HL-60/S4 (cell line): ENCODE measurements at regions not wholly inside any gene's neighbourhood (a gene's known extent, or its start where the extent isn't known, plus 50 kb on each side); places are given as distances from the start of the nearest gene placed in this dataset.
"Not testable (repeated sequence)": the region's sequence is repeated elsewhere in the genome, so short reads cannot be mapped to it uniquely, and the experiment has no call there.

ENCODE experiments used
- in situ Hi-C: fragments of 300-500 bp; cut with MboI; formaldehyde crosslinking; loops from 2 replicates; pipeline ENCODE4 v1.14.3; 2022; ENCODE audit warnings: low sequenced_read_pairs

DNA sequence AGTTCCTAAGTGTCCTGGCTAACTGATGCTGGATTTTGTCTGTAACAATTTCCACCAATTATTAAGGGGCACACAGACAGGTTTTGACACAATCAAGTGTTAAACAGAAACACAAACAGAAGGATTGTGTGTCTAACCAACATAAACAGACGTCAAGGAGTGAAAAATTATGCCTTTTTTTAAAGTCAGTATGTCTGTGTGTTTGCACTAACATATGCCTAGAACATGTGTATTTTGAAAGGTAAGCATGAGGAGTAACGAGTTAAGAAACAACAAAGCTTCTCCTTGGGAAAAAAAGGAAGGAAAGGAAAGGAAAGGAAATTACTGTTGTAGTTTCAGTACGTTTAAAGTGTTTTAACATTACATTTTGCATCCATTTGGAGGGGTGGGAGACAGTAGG is 466.3 kb upstream of the ID4 start:
- in situ Hi-C loops, result no loop called here

DNA sequence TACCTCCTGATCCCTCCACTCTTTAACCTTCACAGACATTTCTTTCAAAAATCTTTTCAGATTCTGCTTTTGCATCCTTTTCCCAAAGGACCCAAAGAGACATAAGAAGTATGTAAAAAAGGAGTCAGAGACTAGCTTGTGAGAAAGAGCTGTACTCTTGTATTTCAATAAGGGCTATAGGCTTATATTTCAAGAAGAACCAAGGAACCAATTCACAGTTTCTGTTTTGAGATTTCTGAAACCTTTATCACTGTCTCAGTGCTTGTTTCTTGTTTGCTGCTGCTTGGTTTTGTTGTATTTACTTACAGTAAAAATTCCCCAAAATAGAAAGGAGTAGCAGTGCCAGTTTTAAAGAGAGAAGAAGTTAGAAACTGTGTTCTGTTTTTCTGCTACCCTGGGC is 461.6 kb upstream of the ID4 start:
- in situ Hi-C loops, result no loop called here

DNA sequence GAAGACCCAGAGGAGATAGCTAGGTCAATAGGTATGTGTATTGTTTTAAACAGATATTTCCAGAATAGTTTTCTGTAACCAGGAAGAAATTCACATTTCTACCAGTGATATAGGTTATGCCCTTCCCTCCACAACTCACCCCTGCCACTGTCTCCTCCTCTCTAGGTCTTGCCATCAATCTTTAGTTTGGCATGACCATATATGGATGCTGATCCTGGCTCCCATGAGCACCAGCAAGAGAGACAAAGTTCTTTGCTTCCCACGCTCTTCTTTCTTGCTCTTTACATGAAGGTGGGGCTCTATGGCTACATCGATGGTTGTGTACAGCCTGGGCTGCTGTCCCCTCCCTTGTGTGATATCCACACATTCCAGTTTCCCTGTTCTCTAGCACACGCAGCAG is 459.4 kb upstream of the ID4 start:
- in situ Hi-C loops, result no loop called here

DNA sequence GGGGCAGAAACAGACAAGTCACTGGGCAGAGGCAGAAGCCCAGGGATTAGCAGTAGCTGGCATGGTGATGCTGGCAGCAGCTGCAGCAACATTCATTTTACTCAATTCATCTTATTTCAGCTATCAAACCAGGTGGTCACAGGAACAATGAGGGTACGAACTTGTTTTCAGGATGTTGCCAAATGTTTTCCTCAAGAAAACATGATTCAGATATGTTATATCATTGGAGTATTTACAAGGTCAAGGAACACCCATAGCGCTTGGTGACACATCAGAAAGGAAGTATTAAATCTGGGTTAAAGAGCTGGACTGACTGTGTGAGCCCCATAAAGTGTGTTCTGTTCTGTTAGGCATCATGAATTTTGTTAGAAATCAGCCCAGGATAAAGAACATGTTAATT is 456.9 kb upstream of the ID4 start:
- in situ Hi-C loops, result no loop called here

DNA sequence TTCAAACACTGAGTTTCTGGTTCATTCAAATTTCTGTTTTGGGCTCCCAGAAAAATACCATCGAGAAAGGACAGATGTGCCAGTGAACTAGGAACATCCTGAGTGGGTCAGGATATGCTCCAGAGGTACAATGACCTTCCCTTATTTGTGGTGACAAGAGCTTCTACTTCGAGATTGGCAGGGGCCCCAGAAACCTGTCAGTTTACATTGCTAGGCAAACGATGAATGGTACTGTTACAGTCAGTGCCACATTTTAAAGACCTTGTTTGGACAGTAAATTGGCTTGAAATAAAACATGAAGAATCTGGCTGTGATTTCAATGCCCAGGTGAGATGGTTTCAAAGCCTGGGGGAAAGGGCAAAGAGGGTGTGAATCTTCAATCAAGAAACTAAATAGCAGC is 454.5 kb upstream of the ID4 start:
- in situ Hi-C loops, result no loop called here

DNA sequence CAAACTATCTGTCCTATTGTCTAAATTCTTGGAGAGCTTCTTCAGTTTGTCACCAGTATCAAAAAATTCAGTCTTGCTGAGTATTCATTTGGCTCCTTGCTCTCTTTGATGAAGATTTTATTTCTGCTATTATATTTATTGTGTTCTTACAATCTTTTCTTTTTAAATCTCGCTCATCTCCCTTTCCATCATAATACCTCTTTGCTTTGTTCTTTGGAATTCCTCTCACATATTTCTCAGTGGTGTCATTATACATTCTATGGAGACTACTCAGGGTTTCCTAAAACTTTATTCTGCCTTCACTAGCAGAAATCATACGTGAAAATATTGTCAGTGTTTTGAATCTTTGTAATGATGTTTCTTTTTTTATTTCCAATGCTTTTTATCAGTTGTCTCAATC is 445.2 kb upstream of the ID4 start:
- in situ Hi-C loops, result no loop called here

DNA sequence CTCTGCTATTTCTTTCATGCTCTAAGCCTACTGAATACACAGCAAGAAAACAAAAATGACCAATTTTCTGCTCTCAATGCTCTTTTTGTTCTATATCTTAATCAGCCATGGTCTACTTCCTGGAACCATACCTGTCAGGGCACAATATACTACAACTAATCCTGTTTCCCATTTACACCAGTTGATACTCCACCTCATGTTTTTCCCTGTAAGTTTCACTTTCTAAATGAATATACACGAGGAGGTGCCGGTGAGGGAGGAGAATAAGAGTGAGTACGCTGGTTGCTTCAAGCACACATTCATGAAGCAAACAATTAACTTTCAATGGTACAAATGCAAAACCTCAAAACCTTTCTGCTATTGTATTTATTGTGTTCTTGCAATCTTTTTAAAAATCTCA is 443.1 kb upstream of the ID4 start:
- in situ Hi-C loops, result no loop called here

DNA sequence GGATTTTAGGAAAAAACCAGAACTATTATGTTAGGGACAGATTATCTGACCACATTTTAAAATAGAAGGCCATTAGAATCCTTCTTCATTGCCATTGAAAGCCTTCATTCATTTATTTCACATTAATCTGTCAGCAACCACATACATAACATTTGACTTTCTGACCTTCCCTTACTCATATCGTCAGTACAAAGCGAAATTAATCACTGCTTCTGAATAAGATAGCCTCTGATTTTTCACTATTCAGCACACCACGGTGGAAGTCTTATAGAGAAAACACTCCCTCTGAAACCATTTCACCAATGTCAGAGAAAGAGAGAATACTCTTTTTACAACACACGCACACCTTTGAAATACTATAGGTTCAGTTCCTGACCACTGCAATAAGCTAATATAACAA is 442.5 kb upstream of the ID4 start:
- in situ Hi-C loops, result no loop called here

DNA sequence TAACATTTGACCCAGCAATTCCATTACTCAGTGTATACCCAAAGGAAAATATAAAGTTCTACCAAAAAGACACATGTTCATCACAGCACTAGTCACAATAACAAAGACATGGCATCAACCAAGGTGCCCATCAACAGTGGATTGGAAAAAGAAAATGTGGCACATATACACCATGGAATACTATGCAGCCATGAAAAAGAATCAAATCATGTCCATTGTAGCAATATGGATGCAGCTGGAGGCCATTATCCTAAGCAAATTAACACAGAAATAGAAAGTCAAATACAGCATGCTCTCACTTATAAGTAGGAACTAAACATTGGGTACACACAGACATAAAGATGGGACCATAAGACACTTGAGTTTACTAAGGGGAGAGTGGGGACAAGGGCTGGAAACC is 441.9 kb upstream of the ID4 start:
- in situ Hi-C loops, result no loop called here

DNA sequence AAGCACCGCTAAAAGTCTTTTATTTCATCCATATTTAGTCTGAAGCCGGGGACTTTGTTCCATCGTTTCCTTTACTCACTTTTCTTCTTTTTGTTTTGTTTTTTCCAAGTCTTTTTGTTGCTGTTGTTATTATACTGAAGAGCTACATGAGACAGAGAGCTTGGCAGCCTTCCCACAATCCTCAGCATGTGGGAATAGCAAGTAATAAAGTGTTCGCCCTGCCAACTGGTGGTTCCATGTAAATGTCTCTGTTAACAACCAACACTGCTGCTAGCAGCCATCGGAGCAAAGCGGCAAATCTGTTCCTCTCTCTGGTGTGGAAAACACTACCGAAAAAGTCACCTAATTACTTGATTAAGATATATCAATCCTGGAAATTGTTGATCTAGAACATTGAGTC is 437.8 kb upstream of the ID4 start:
- in situ Hi-C loops, result no loop called here

DNA sequence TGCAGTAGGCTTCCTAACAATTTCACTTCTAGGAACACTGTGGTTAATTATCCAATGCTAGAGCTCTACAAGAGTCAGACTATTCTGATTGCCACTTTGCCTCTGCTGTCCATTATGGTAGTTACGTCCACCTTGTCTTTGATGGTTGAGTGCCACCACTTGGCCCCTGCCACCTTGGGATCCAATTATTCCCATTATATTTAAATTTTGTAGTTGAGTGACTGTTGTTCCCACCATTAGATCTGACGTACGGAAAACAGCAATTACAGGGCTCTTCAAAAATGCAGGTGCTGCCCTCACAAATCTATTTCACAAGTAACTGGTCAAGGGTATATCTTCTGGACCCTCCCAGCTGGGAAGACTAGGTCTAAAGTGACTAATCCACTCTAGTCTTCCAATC is 432.3 kb upstream of the ID4 start:
- in situ Hi-C loops, result not testable (repeated sequence)

DNA sequence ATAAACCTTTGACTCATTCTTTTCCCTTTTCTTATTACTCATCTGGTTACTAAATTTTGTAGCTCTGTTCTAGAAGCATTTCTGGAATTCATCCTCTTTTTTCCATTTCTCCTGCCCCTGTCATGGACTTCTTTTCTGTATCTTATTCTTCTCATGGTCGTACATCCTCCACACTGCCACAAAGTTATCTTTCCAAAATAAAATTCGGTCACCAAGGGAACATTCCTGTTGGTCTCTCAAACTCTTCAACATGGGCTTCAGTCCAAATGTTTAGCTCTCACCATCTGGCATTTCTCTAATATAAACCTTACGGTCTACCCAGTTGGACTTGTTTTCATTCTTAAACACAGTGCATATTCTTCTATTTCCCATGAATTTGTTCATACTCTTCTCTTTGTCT is 428.8 kb upstream of the ID4 start:
- in situ Hi-C loops, result no loop called here

DNA sequence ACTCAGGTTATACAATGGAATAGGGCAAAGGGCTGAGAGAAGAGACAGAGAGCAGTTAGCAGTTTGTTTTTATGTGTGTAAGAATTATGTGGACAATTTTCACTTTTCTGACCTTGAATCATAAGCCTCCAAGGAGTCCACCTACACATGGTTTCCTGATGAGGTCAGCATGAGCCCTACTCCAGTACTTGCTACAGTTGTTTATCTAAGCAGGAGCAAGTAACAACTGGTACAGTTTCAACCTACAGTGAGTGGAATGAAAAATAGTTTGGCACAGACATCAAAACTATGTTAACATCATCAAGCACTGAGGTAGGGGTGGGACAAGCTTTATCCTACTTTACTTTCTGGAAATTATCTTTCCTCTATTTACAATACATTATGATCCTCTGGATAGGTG is 426.7 kb upstream of the ID4 start:
- in situ Hi-C loops, result no loop called here

DNA sequence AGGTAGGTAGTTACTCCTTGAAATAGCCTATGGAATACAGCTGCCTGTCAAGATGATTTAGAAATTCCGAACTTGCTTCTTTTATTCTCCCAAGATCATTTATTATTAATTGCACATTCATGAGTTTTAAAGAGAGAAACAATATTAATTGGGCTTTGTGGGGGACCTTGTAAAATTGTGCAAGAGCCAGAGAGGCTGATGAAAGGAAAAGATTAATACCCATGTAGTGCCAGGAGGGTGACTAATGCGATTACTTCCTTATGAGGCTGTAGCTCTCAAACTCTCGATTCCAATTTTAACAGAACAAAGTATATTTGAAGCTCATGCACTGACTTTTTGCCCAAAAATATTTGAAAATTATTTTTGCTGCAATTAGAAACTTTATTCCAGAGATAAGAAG is 423.8 kb upstream of the ID4 start:
- in situ Hi-C loops, result no loop called here

DNA sequence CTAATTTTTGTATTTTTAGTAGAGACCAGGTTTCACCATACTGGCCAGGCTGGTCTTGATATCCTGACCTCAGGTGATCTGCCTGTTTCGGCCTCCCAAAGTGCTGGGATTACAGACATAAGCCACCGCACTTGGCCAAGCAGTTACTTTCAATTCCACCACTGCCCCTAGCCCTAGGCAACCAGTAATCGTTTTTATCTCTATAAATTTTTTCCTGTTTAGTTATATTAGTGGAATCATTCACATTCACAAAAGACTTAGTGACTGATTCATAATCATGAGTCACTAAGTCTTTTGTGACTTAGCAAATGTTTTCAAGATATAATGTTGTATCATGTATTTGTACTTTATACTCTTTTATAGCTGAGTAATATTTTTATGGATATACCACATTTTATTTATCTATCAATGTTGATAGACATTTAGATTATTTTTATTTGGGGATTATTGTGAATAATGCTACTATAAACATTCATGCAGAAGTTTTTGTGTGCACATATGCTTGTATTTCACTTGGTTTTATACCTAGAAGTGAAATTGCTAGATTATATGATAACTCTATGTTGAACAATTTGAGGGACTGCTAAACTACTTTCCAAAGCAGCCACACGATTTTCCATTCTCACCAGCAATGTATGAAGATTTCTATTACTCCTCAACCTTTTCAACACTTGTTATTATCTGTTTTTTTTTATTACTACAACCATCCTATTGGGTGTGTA is 421.4 kb upstream of the ID4 start:
- in situ Hi-C loops, result no loop called here

DNA sequence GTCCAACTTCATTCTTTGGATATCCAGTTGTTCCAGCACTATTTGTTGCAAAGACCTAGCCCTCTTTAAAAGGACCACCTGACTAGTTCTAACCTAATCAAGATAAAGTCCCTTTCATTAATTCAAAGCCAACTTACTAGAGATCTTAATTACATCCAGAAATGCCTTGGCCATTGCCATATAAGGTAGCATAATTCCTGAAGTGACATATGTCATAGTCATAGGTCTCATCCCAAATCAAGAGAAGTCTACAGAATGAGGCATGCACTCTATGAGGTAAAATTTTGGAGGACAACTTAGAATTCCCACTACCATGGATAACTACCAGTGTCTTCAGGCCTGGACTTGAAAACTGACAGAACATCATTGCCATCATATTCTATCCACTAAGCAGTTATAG is 420.4 kb upstream of the ID4 start:
- in situ Hi-C loops, result no loop called here

DNA sequence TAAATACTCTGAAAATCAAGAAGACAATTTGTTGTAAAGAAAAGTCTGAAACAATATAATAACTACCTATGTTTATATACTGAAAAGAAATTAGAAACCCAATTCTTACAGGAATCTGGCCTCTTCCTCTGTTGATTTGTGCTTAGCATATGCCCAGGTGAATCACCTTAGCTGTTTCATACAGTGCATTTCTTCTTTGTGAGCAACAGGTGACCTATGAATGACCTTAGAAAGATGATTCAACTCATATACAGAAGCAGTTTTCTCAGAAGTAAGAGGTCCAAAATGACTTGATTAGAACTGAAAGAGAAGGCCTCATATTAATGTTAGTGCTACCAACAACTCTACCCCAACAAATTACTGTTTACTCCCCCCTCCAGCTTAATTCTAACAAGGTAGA is 419.5 kb upstream of the ID4 start:
- in situ Hi-C loops, result no loop called here

DNA sequence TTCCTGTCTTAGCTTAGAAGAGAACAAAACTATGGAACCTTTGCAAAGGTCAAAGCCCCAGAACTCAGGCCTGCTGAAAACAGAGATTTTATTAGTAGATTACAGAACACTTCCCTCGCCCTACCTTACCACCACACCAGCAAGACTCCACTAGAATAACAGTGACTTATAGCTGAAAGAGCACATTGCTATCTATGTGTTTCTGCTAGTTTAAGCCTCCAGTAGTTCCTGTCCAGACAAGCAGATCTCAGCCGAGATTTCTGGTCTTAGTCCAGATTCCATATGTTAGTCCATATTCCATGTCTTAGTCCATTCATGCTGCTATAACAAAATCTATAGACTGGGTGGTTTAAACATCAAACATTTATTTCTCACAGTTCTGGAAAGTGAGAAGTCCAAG is 412.3 kb upstream of the ID4 start:
- in situ Hi-C loops, result no loop called here

DNA sequence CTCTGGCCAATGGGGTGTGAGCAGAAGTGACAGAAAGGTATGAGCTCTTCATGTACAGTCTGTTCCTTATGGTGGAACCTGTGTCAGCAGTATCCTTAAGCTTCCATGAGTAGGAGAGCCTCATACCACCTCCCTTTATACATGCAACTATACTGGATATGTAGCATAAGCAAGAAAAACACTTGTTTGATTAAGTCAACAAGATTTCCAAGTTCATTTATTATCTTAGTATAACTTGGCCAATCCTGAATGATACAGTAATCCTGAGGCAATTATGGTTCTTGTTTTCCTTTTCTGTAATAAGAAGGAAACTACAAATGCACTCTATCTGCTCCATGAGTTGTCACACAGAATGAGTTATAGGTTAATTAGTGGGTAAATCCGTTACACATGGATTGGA is 409.6 kb upstream of the ID4 start:
- in situ Hi-C loops, result no loop called here

DNA sequence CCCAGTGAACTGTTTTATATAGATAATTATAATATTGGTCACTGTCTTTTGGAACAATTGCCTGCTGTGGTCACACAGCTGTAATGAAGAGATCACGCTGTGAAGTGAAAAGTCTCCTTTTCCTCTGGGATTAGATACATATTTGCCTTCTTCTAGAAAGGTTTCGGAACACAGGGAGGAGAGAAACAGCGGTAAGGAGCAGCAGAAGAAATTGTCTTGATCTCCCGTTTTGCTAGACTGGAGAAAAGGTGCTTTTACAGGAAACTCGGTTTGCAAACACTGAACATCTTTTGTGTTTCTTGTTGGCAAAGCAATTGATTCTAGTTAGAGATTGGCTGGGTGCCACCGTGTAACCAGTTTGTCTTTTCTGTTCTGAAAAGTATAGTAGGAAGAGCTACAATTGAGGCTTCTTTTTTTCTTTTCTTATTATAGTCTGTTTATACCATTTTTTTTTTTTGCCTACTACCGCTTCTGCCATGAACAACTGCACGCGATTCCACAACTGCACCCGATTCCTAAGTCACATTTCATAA is 404.1 kb upstream of the ID4 start:
- in situ Hi-C loops, result no loop called here

DNA sequence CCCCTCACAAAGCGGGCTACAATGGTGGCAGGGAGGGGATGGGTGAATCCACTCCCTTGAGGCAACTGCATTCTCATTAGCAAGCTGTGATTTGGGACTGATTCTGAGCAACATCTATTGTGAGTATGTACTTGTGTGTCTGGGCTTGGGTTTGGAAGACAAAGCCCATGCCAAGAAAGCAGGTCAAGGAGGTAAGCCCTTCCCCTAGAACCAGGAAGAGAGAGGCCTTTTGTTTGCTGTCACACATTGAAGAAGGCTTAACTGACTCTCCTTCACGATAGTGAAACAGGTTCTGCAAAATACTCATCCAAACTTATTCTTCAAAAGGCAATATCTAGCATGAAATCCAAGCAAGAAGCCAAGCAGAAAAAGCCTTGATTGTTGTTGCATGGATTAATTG is 403.1 kb upstream of the ID4 start:
- in situ Hi-C loops, result no loop called here

DNA sequence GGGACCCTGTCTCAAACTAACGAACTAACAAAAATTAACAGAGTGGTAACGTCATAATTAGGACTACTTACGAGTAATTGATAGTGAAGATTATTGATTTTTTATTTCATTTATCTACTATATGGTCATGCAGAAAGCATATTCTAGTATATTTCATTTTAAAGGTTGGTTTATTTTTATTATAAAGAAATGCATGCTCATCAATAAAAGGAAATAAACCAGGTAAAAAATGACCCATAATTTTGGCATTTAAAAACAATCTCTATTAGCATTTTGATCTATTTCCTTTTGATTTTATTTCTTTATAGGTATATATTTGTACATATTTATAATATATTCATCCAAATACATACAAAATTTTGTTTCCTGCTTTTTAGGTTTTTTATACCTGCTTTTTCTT is 401.4 kb upstream of the ID4 start:
- in situ Hi-C loops, result no loop called here
